Neural crest cell (in vitro differentiated cells): ENCODE measurements at regions not wholly inside any gene's neighbourhood (a gene's known extent, or its start where the extent isn't known, plus 50 kb on each side); places are given as distances from the start of the nearest gene placed in this dataset.
"Not testable (repeated sequence)": the region's sequence is repeated elsewhere in the genome, so short reads cannot be mapped to it uniquely, and the experiment has no call there.

Experiments used
- DNase-seq: peaks from one replicate; pipeline ENCODE4 v3.0.0; 2021; ENCODE audit warnings: low read depth, mixed read lengths, low spot score
- H3K27ac Mint-ChIP-seq: one replicate; pipeline ENCODE4 v1.8.0; 2021; ENCODE audit warnings: mild to moderate bottlenecking, mixed read lengths; ENCODE audit not compliant: unreplicated experiment
- H3K27me3 Mint-ChIP-seq: 2 replicates; pipeline ENCODE4 v1.8.0; 2021; ENCODE audit warnings: low read depth, mild to moderate bottlenecking, mixed read lengths
- H3K36me3 Mint-ChIP-seq: 2 replicates; pipeline ENCODE4 v1.8.0; 2021; ENCODE audit warnings: low read depth, mild to moderate bottlenecking, mixed read lengths
- H3K4me1 Mint-ChIP-seq: 2 replicates; pipeline ENCODE4 v1.8.0; 2021; ENCODE audit warnings: mixed read lengths
- H3K4me3 Mint-ChIP-seq: one replicate; pipeline ENCODE4 v1.8.0; 2021; ENCODE audit warnings: mild to moderate bottlenecking, mixed read lengths
- H3K9me3 Mint-ChIP-seq: 2 replicates; pipeline ENCODE4 v1.8.0; 2021; ENCODE audit warnings: mixed read lengths
- CTCF ChIP-seq: fragments of 200-600 bp; sonication (generic); conservative IDR thresholded peaks from 2 replicates; pipeline ENCODE4 v1.5.0; 2021; ENCODE audit warnings: antibody characterized with exemption, mild to moderate bottlenecking

GRCh38 chr7:15128716-15129115 lies 226.2 kb upstream of the DGKB start:
- no peaks in the 10 kb centered on the region for H3K36me3 Mint-ChIP-seq
- no peak for DNase-seq
- H3K27me3 Mint-ChIP-seq, result no peaks in the 10 kb centered on the region
- H3K4me3 Mint-ChIP-seq, result no peak overlapping the region
- TF ChIP-seq CTCF, result no peak
- no peaks in the 10 kb centered on the region for H3K4me1 Mint-ChIP-seq
- H3K9me3 Mint-ChIP-seq, result no peaks in the 10 kb centered on the region
- no peak overlapping the region for H3K27ac Mint-ChIP-seq

GRCh38 chr7:15126653-15127052 lies 224.1 kb upstream of the DGKB start:
- H3K36me3 Mint-ChIP-seq, H3K4me1 Mint-ChIP-seq, DNase-seq, H3K27ac Mint-ChIP-seq, H3K27me3 Mint-ChIP-seq, H3K4me3 Mint-ChIP-seq, H3K9me3 Mint-ChIP-seq: not testable (repeated sequence)

- Mint-ChIP-seq H3K27me3 (no peaks in the 10 kb centered on the region), H3K4me3 (no peak overlapping the region)
Observed at GRCh38 chr7:15123901-15124300, 221.3 kb upstream of the DGKB start.

GRCh38 chr7:15113752-15114151 lies 211.2 kb upstream of the DGKB start:
- Mint-ChIP-seq H3K4me3 (no peak overlapping the region), H3K9me3 (peaks cover 3% of the 10 kb centered on the region), H3K27me3 (no peaks in the 10 kb centered on the region), H3K27ac (no peak overlapping the region), H3K36me3 (no peaks in the 10 kb centered on the region), H3K4me1 (no peaks in the 10 kb centered on the region)
- DNase-seq, result no peak
- TF ChIP-seq CTCF, result no peak

More at GRCh38 chr7:15123901-15124300, 221.3 kb upstream of the DGKB start:
- no peak for DNase-seq
- H3K4me1 Mint-ChIP-seq, result no peaks in the 10 kb centered on the region
- H3K27ac Mint-ChIP-seq, result no peak overlapping the region
- TF ChIP-seq CTCF, result no peak
- peaks cover 3% of the 10 kb centered on the region for H3K9me3 Mint-ChIP-seq
- H3K36me3 Mint-ChIP-seq, result no peaks in the 10 kb centered on the region

- DNase-seq, result no peak
- TF ChIP-seq CTCF, result no peak
- peaks cover 6% of the 10 kb centered on the region for H3K9me3 Mint-ChIP-seq
- H3K27me3 Mint-ChIP-seq, result no peaks in the 10 kb centered on the region
- no peak overlapping the region for H3K27ac Mint-ChIP-seq
- H3K4me1 Mint-ChIP-seq, result peaks cover 4% of the 10 kb centered on the region
- H3K36me3 Mint-ChIP-seq, result no peaks in the 10 kb centered on the region
- H3K4me3 Mint-ChIP-seq, result no peak overlapping the region
Observed at GRCh38 chr7:15105711-15106110, 203.2 kb upstream of the DGKB start.

GRCh38 chr7:15104411-15105092 lies 202.0 kb upstream of the DGKB start:
- peaks cover 4% of the 10 kb centered on the region for H3K4me1 Mint-ChIP-seq
- no peak overlapping the region for H3K27ac Mint-ChIP-seq
- H3K9me3 Mint-ChIP-seq, result peaks cover 6% of the 10 kb centered on the region
- no peak for DNase-seq
- H3K4me3 Mint-ChIP-seq, result no peak overlapping the region
- H3K36me3 Mint-ChIP-seq, result no peaks in the 10 kb centered on the region
- H3K27me3 Mint-ChIP-seq, result no peaks in the 10 kb centered on the region
- no peak for TF ChIP-seq CTCF
